ENCODE measurements at regions not wholly inside any gene's neighbourhood (a gene's known extent, or its start where the extent isn't known, plus 50 kb on each side); places are given as distances from the start of the nearest gene placed in this dataset.

DNA sequence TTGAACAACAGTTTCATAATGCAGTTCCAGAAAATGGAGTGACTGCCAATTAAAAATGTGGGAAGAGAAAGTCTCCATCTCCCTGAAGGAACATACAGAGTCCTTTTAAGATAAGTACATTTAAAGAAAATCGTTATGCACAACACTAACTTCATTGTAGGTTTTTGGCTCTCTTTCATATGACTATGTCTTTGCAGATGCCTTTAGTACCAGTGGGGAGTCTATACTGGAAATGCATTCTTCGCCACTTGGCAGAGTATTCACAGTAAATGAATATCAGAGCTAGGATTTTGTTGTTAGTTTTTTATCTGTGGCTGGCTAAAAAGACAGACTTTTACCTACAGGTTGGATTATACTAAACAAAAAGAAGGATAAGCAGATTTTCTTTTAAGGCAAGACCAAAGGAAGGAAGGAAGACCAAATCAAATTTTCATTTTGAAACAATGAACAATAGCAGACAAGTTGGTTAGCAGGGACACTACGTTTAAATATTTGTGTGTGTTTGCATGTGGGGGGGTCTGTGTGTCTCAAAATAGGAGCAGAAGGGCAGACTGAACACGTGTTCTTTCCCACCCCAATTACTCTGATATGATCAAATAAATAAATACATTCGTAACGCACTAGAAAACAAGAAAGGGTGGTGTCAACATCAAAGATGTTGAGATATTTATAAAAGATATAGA lies 124.5 kb downstream of the BTG1 start:
- no peak overlapping the region for H3K27ac ChIP-seq (ENCODE audit: low read depth, low read length)
- TF ChIP-seq, protein P1, sequence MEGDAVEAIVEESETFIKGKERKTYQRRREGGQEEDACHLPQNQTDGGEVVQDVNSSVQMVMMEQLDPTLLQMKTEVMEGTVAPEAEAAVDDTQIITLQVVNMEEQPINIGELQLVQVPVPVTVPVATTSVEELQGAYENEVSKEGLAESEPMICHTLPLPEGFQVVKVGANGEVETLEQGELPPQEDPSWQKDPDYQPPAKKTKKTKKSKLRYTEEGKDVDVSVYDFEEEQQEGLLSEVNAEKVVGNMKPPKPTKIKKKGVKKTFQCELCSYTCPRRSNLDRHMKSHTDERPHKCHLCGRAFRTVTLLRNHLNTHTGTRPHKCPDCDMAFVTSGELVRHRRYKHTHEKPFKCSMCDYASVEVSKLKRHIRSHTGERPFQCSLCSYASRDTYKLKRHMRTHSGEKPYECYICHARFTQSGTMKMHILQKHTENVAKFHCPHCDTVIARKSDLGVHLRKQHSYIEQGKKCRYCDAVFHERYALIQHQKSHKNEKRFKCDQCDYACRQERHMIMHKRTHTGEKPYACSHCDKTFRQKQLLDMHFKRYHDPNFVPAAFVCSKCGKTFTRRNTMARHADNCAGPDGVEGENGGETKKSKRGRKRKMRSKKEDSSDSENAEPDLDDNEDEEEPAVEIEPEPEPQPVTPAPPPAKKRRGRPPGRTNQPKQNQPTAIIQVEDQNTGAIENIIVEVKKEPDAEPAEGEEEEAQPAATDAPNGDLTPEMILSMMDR (IDR thresholded peaks at IDR 0.05; ENCODE audit: low read depth, low read length) = no peak
- DNase-seq (ENCODE audit: low read depth, low spot score) = no peak
- ChIA-PET CTCF (no interaction called here), POLR2A (no interaction called here)
- no peak overlapping the region for H3K4me3 ChIP-seq (ENCODE audit: low read depth, low read length)
- no peaks in the 10 kb centered on the region for H3K9me3 ChIP-seq (ENCODE audit: control insufficient read depth, insufficient read depth, low read length)
- H3K27me3 ChIP-seq (ENCODE audit: control insufficient read depth, insufficient read depth, low read length) = no peaks in the 10 kb centered on the region

- CTCF ChIA-PET = interaction anchor here (0.6 kb wide), 2 partner anchors 55 to 1357 kb away, joined by 3 to 4 read pairs; no protein-coding TSS in a partner anchor
- H3K27me3 ChIP-seq (ENCODE audit: control insufficient read depth, insufficient read depth, low read length) = no peaks in the 10 kb centered on the region
Observed at GRCh38 chr12:92019491-92020277, 126.0 kb downstream of the BTG1 start.

DNA sequence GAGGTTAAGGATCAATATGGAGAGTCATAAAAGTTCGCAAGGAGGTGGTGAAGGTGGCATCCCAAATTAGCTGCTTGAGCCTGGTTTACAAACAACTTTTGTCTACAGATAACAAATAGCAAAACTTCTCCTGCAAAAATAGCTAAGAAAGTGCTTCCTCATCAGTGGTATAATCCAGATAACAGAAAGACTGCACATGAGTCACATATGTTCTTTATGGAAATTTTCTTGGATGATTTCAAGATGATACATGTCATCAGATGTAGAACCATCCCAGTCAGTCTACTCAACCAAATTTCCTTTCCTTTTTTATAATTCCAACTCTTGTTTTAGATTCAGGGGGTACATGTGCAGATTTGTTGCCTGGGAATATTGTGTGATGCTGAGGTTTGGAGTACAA lies 133.0 kb downstream of the BTG1 start:
- CTCF ChIA-PET = no interaction called here
- Histone ChIP-seq H3K27me3 (ENCODE audit: control insufficient read depth, insufficient read depth, low read length) (no peaks in the 10 kb centered on the region), H3K4me3 (ENCODE audit: low read depth, low read length) (no peak overlapping the region)

More at GRCh38 chr12:92019491-92020277, 126.0 kb downstream of the BTG1 start:
- DNase-seq (ENCODE audit: low read depth, low spot score) = no peak
- H3K27ac ChIP-seq (ENCODE audit: low read depth, low read length) = no peak overlapping the region
- TF ChIP-seq, protein P1 (IDR thresholded peaks at IDR 0.05; ENCODE audit: low read depth, low read length) = no peak
- POLR2A ChIA-PET = no interaction called here
- no peak overlapping the region for H3K4me3 ChIP-seq (ENCODE audit: low read depth, low read length)
- H3K9me3 ChIP-seq (ENCODE audit: control insufficient read depth, insufficient read depth, low read length) = no peaks in the 10 kb centered on the region

GRCh38 chr12:92010853-92011701 lies 134.6 kb downstream of the BTG1 start:
- Histone ChIP-seq H3K27ac (ENCODE audit: low read depth, low read length) (no peak overlapping the region), H3K27me3 (ENCODE audit: control insufficient read depth, insufficient read depth, low read length) (no peaks in the 10 kb centered on the region), H3K9me3 (ENCODE audit: control insufficient read depth, insufficient read depth, low read length) (no peaks in the 10 kb centered on the region), H3K4me3 (ENCODE audit: low read depth, low read length) (no peak overlapping the region)
- TF ChIP-seq, protein P1 (IDR thresholded peaks at IDR 0.05; ENCODE audit: low read depth, low read length) = no peak
- no peak for DNase-seq (ENCODE audit: low read depth, low spot score)
- ChIA-PET CTCF (interaction anchor here (1.5 kb wide), 1 partner anchor 200 kb away, joined by 3 read pairs; no protein-coding TSS in a partner anchor), POLR2A (no interaction called here)

More for the DNA sequence above, 133.0 kb downstream of the BTG1 start:
- Histone ChIP-seq H3K9me3 (ENCODE audit: control insufficient read depth, insufficient read depth, low read length) (no peaks in the 10 kb centered on the region), H3K27ac (ENCODE audit: low read depth, low read length) (no peak overlapping the region)
- POLR2A ChIA-PET = no interaction called here
- TF ChIP-seq, protein P1 (IDR thresholded peaks at IDR 0.05; ENCODE audit: low read depth, low read length) = no peak
- no peak for DNase-seq (ENCODE audit: low read depth, low spot score)

All from AG04450 (cell line).